ENCODE measurements at regions not wholly inside any gene's neighbourhood (a gene's known extent, or its start where the extent isn't known, plus 50 kb on each side); places are given as distances from the start of the nearest gene placed in this dataset.

- TF ChIP-seq CTCF (conservative IDR thresholded peaks at IDR 0.05; ENCODE audit: low read depth, low read length) (no peak), EZH2 (IDR thresholded peaks at IDR 0.05; ENCODE audit: borderline replicate concordance, low read depth, low read length, poor library complexity, severe bottlenecking) (no peak)
Measured at GRCh38 chr2:35081001-35081621, 1274.5 kb upstream of the CRIM1 start.
